CD14-positive monocyte (primary cell): ENCODE measurements at regions not wholly inside any gene's neighbourhood (a gene's known extent, or its start where the extent isn't known, plus 50 kb on each side); places are given as distances from the start of the nearest gene placed in this dataset.
"Not testable (repeated sequence)": the region's sequence is repeated elsewhere in the genome, so short reads cannot be mapped to it uniquely, and the experiment has no call there.

Experiments
- DNase-seq, 3 donors: peaks; one replicate each; pipeline ENCODE4 v3.0.0-alpha.2; 2011 to 2022
- H2AFZ ChIP-seq: 2 replicates; pipeline ENCODE4 v1.6.0; 2012; ENCODE audit warnings: mild to moderate bottlenecking, low read depth, low read length, inconsistent platforms; ENCODE audit not compliant: insufficient read depth, poor library complexity, severe bottlenecking
- H3K27ac ChIP-seq, 2 donors: 1 replicate in 1 of 2; 2 replicates in 1 of 2; pipeline ENCODE4 v1.5.1; 2012 to 2013; ENCODE audit warnings: low read length in 2 of 2, control low read depth in 1 of 2, inconsistent platforms in 1 of 2, low read depth in 1 of 2, mild to moderate bottlenecking in 1 of 2
- H3K27me3 ChIP-seq, 2 donors: one replicate each; pipeline versions ENCODE4 v1.6.0 to v1.6.1; 2011 to 2013; ENCODE audit warnings: low read length in 2 of 2; ENCODE audit not compliant: control insufficient read depth in 2 of 2, insufficient read depth in 2 of 2
- H3K36me3 ChIP-seq, 2 donors: replicated peaks in 1 of 2; 1 replicate in 1 of 2; 2 replicates in 1 of 2; pipeline versions ENCODE4 v1.5.1 to v1.6.1; 2012 to 2013; ENCODE audit warnings: low read length in 2 of 2, control low read depth in 1 of 2, inconsistent platforms in 1 of 2, mild to moderate bottlenecking in 1 of 2; ENCODE audit not compliant: insufficient read depth in 2 of 2, control insufficient read depth in 1 of 2
- H3K4me1 ChIP-seq, 2 donors: 1 replicate in 1 of 2; 2 replicates in 1 of 2; pipeline versions ENCODE4 v1.5.1 to v1.6.1; 2012 to 2013; ENCODE audit warnings: low read length in 2 of 2, control low read depth in 1 of 2, inconsistent platforms in 1 of 2, mild to moderate bottlenecking in 1 of 2, moderate library complexity in 1 of 2; ENCODE audit not compliant: insufficient read depth in 2 of 2, control insufficient read depth in 1 of 2
- H3K4me2 ChIP-seq: replicated peaks from 2 replicates; pipeline ENCODE3; 2012; ENCODE audit warnings: low read length, moderate library complexity, mild to moderate bottlenecking; ENCODE audit not compliant: poor library complexity, severe bottlenecking; ENCODE audit errors: extremely low read depth
- H3K4me3 ChIP-seq, 3 experiments: fragments of 200-600 bp in 1 of 3; sonication (generic) in 1 of 3; replicated peaks in 1 of 3; 1 replicate in 2 of 3; 2 replicates in 1 of 3; pipeline ENCODE4 v1.5.1; 2011 to 2013; ENCODE audit warnings: low read length in 3 of 3, mild to moderate bottlenecking in 3 of 3, control low read depth in 2 of 3, low read depth in 2 of 3, inconsistent platforms in 1 of 3, moderate library complexity in 1 of 3
- H3K79me2 ChIP-seq: 2 replicates; pipeline ENCODE4 v1.6.0; 2012; ENCODE audit warnings: mild to moderate bottlenecking, control low read depth, inconsistent platforms, low read length, moderate library complexity; ENCODE audit not compliant: insufficient read depth
- H3K9ac ChIP-seq: 2 replicates; pipeline ENCODE4 v1.6.0; 2017; ENCODE audit warnings: low read length, mild to moderate bottlenecking; ENCODE audit not compliant: insufficient read depth, poor library complexity, severe bottlenecking
- H3K9me3 ChIP-seq, 2 donors: replicated peaks in 1 of 2; 1 replicate in 1 of 2; 2 replicates in 1 of 2; pipeline versions ENCODE4 v1.5.1 to v1.6.1; 2012 to 2013; ENCODE audit warnings: low read length in 2 of 2, control low read depth in 1 of 2; ENCODE audit not compliant: control insufficient read depth in 1 of 2, insufficient read depth in 1 of 2
- H4K20me1 ChIP-seq: 2 replicates; pipeline ENCODE4 v1.6.0; 2012; ENCODE audit warnings: mild to moderate bottlenecking, low read length, control low read depth, moderate library complexity; ENCODE audit not compliant: insufficient read depth
- H3K27ac Mint-ChIP-seq, 7 donors: one replicate each; pipeline ENCODE4 v1.8.0; 2020; ENCODE audit warnings: mild to moderate bottlenecking in 7 of 7, mixed read lengths in 7 of 7, moderate library complexity in 6 of 7, inconsistent platforms in 2 of 7
- H3K27me3 Mint-ChIP-seq, 3 donors: one replicate each; pipeline ENCODE4 v1.8.0; 2021 to 2022; ENCODE audit warnings: low read depth in 3 of 3, mild to moderate bottlenecking in 3 of 3, mixed read lengths in 3 of 3, moderate library complexity in 3 of 3, inconsistent platforms in 1 of 3
- H3K36me3 Mint-ChIP-seq, 2 donors: one replicate each; pipeline ENCODE4 v1.8.0; 2020; ENCODE audit warnings: mixed read lengths in 2 of 2, inconsistent platforms in 1 of 2, mild to moderate bottlenecking in 1 of 2
- H3K4me1 Mint-ChIP-seq: one replicate; pipeline ENCODE4 v1.8.0; 2020; ENCODE audit warnings: mild to moderate bottlenecking, mixed read lengths
- H3K4me3 Mint-ChIP-seq, 2 donors: one replicate each; pipeline ENCODE4 v1.8.0; 2020; ENCODE audit warnings: mild to moderate bottlenecking in 2 of 2, mixed read lengths in 2 of 2, moderate library complexity in 1 of 2
- H3K9me3 Mint-ChIP-seq, 7 donors: one replicate each; pipeline ENCODE4 v1.8.0; 2020 to 2022; ENCODE audit warnings: mixed read lengths in 7 of 7, mild to moderate bottlenecking in 6 of 7, moderate library complexity in 6 of 7, inconsistent platforms in 2 of 7
- whole genome bisulfite sequencing: methylation state at CpG from one replicate; pipeline ENCODE4 v1.1.5; 2013; ENCODE audit warnings: missing lambda C conversion rate; ENCODE audit not compliant: insufficient coverage; 5-methylcytosine and 5-hydroxymethylcytosine counted together
- intact Hi-C, 2 donors: fragments of 100-400 bp; cut with micrococcal nuclease; formaldehyde crosslinking; loops; one replicate each; pipeline versions ENCODE4 v1.15.0 to v1.15.1; 2023
- TF ChIP-seq, protein P1 (sequence below): fragments of 200-600 bp; IDR thresholded peaks from one replicate; pipeline ENCODE4 v1.8.0; 2022; ENCODE audit warnings: antibody characterized with exemption, mild to moderate bottlenecking

GRCh38 chr13:59281453-59281852 lies 882.3 kb downstream of the DIAPH3 start:
- Histone ChIP-seq H3K27ac (no peak overlapping the region), H3K4me3 (no peak overlapping the region), H3K4me2 (no peak overlapping the region), H3K9ac (no peak overlapping the region), H3K27me3 (no peaks in the 10 kb centered on the region), H2AFZ (no peak overlapping the region), H3K4me1 (no peaks in the 10 kb centered on the region), H3K9me3 (no peaks in the 10 kb centered on the region), H3K79me2 (no peaks in the 10 kb centered on the region), H4K20me1 (no peaks in the 10 kb centered on the region), H3K36me3 (no peaks in the 10 kb centered on the region)
- H3K4me3 Mint-ChIP-seq = no peak overlapping the region
- intact Hi-C loops = no loop called here
- 71% methylated on average over 3 of the region's 8 CpGs for WGBS
- TF ChIP-seq, protein P1, sequence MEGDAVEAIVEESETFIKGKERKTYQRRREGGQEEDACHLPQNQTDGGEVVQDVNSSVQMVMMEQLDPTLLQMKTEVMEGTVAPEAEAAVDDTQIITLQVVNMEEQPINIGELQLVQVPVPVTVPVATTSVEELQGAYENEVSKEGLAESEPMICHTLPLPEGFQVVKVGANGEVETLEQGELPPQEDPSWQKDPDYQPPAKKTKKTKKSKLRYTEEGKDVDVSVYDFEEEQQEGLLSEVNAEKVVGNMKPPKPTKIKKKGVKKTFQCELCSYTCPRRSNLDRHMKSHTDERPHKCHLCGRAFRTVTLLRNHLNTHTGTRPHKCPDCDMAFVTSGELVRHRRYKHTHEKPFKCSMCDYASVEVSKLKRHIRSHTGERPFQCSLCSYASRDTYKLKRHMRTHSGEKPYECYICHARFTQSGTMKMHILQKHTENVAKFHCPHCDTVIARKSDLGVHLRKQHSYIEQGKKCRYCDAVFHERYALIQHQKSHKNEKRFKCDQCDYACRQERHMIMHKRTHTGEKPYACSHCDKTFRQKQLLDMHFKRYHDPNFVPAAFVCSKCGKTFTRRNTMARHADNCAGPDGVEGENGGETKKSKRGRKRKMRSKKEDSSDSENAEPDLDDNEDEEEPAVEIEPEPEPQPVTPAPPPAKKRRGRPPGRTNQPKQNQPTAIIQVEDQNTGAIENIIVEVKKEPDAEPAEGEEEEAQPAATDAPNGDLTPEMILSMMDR = no peak
- H3K4me1 Mint-ChIP-seq = no peaks in the 10 kb centered on the region
- DNase-seq = no peak
- H3K27ac Mint-ChIP-seq = no peak overlapping the region
- H3K9me3 Mint-ChIP-seq = peaks cover 0 to 5% (median 0%) of the 10 kb centered on the region in 7 donors
- H3K36me3 Mint-ChIP-seq = no peaks in the 10 kb centered on the region
- peaks cover 0 to 2% (median 0%) of the 10 kb centered on the region in 3 donors for H3K27me3 Mint-ChIP-seq

DNA sequence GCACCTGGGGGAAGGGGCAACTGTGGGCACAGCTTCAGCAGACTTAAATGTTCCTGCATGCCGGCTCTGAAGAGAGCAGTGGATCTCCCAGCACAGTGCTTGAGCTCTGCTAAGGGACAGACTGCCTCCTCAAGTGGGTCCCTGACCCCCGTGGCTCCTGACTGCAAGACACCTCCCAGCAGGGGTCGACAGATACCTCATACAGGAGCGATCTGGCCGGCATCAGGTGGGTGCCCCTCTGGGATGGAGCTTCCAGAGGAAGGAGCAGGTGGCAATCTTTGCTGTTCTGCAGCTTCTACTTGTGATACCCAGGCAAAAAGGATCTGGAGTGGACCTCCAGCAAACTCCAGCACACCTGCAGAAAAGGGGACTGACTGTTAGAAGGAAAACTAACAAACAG lies 871.5 kb downstream of the DIAPH3 start:
- H3K79me2 ChIP-seq, H3K9ac ChIP-seq, H3K36me3 Mint-ChIP-seq, DNase-seq, H3K27me3 ChIP-seq, intact Hi-C loops, H3K4me1 ChIP-seq, H3K4me2 ChIP-seq, H3K27ac ChIP-seq, H3K27me3 Mint-ChIP-seq, H4K20me1 ChIP-seq, H3K4me3 ChIP-seq, H3K4me3 Mint-ChIP-seq, H2AFZ ChIP-seq, H3K4me1 Mint-ChIP-seq, H3K27ac Mint-ChIP-seq, H3K36me3 ChIP-seq: not testable (repeated sequence)
- H3K9me3 Mint-ChIP-seq = peaks cover 0 to 17% (median 10%) of the 10 kb centered on the region in 7 donors
- peaks cover 0 to 11% of the 10 kb centered on the region in 2 donors for H3K9me3 ChIP-seq
- 88% methylated on average over 5 of the region's 5 CpGs for WGBS
